HepG2 (cell line): ENCODE measurements at regions not wholly inside any gene's neighbourhood (a gene's known extent, or its start where the extent isn't known, plus 50 kb on each side); places are given as distances from the start of the nearest gene placed in this dataset.

Experiments used
- ATAC-seq: fragments of 200-7000 bp; cut with Tn5 transposase; 3 replicates; pipeline ENCODE4 v1.9.1; 2020; ENCODE audit warnings: mild to moderate bottlenecking, moderate library complexity
- BruUV-seq: library from RNA; stranded (reverse); fragments of 400-500 nt; replicated peaks from 2 replicates; lab custom pipeline; 2021; lab: Mats Ljungman, UMichigan
- CTCF ChIA-PET: fragments of 300-600 bp; formaldehyde crosslinking; extraction: SDS; loops from one replicate; lab custom pipeline; 2021; ENCODE audit warnings: low total read pairs, inconsistent platforms, low intra/inter-chr PET ratio; lab: Yijun Ruan, JAX
- POLR2A ChIA-PET: fragments of 350-600 bp; sonication (Branson Sonifier 250); formaldehyde crosslinking; loops from one replicate; lab custom pipeline; 2020; ENCODE audit warnings: antibody characterized with exemption, inconsistent platforms; lab: Yijun Ruan, JAX
- DNase-seq: peaks from one replicate; pipeline ENCODE4 v3.0.0-alpha.2; 2015; ENCODE audit warnings: low spot score
- FAIRE-seq: peaks from 3 replicates; lab custom pipeline; 2011; peaks lifted over from hg19 to GRCh38; lab: Jason Lieb, UNC
- H2AFZ ChIP-seq: one replicate; pipeline ENCODE4 v1.6.1; 2011; ENCODE audit warnings: low read length, inconsistent platforms
- H3K27ac ChIP-seq: fragments of 300-600 bp; 3 replicates; pipeline ENCODE4 v1.8.0; 2011; ENCODE audit warnings: mixed run types, mild to moderate bottlenecking, mixed read lengths, low read length, inconsistent platforms; ENCODE audit not compliant: insufficient read depth; ENCODE audit errors: extremely low read length
- H3K27me3 ChIP-seq, 2 experiments: fragments of 200-600 bp in 1 of 2; 2 replicates in 1 of 2; 3 replicates in 1 of 2; pipeline versions ENCODE4 v1.6.0 to v1.8.0; 2011; ENCODE audit warnings: low read length in 2 of 2, mild to moderate bottlenecking in 2 of 2, moderate library complexity in 2 of 2, inconsistent platforms in 1 of 2; ENCODE audit not compliant: insufficient read depth in 2 of 2, control insufficient read depth in 1 of 2
- H3K36me3 ChIP-seq, 2 experiments: fragments of 200-600 bp in 1 of 2; replicated peaks in 1 of 2; 2 replicates in 1 of 2; 3 replicates in 1 of 2; pipeline versions ENCODE4 v1.5.1 to v1.8.0; 2011; ENCODE audit warnings: low read length in 2 of 2, inconsistent platforms in 1 of 2; ENCODE audit not compliant: insufficient read depth in 2 of 2, control insufficient read depth in 1 of 2
- H3K4me1 ChIP-seq: 2 replicates; pipeline ENCODE4 v1.5.1; 2012; ENCODE audit warnings: low read length, inconsistent platforms; ENCODE audit not compliant: insufficient read depth
- H3K4me2 ChIP-seq: 2 replicates; pipeline ENCODE4 v1.6.0; 2011; ENCODE audit warnings: low read depth, low read length, inconsistent platforms
- H3K4me3 ChIP-seq, 3 experiments: fragments of 200-600 bp in 1 of 3; sonication (generic), shearing (Covaris generic) in 1 of 3; replicated peaks in 1 of 3; 2 replicates each; pipeline ENCODE4 v1.5.1; 2011 to 2016; ENCODE audit warnings: low read length in 3 of 3, inconsistent platforms in 2 of 3, low read depth in 2 of 3, mild to moderate bottlenecking in 2 of 3, control low read depth in 1 of 3, mixed read lengths in 1 of 3; ENCODE audit not compliant: insufficient read depth in 1 of 3
- H3K79me2 ChIP-seq: one replicate; pipeline ENCODE4 v1.6.1; 2011; ENCODE audit warnings: low read length, inconsistent platforms; ENCODE audit not compliant: insufficient read depth
- H3K9ac ChIP-seq: 2 replicates; pipeline ENCODE4 v1.6.0; 2011; ENCODE audit warnings: mild to moderate bottlenecking, low read depth, low read length, inconsistent platforms; ENCODE audit not compliant: insufficient read depth
- H3K9me3 ChIP-seq: 2 replicates; pipeline ENCODE4 v1.5.1; 2012; ENCODE audit warnings: mild to moderate bottlenecking, low read length
- H4K20me1 ChIP-seq: 2 replicates; pipeline ENCODE4 v1.6.0; 2011; ENCODE audit warnings: inconsistent platforms, mild to moderate bottlenecking, low read length, moderate library complexity; ENCODE audit not compliant: insufficient read depth
- ARID4A ChIP-seq: sonication (generic); formaldehyde crosslinking; IDR thresholded peaks from 2 replicates; pipeline ENCODE4 v1.5.0; 2020; ENCODE audit warnings: mild to moderate bottlenecking, missing genetic modification reagents, borderline replicate concordance
- DR1 ChIP-seq: sonication (generic); formaldehyde crosslinking; IDR thresholded peaks from 2 replicates; pipeline ENCODE4 v1.8.0; 2021; ENCODE audit warnings: mild to moderate bottlenecking, missing genetic modification reagents, inconsistent platforms
- GATAD2A ChIP-seq: IDR thresholded peaks from 2 replicates; pipeline ENCODE4 v1.6.1; 2016
- KDM1A ChIP-seq: IDR thresholded peaks from 2 replicates; pipeline ENCODE4 v1.6.1; 2016; ENCODE audit warnings: missing compliant biosample characterization
- PPARG ChIP-seq: conservative IDR thresholded peaks from 2 replicates; pipeline ENCODE4 v1.6.1; 2016; ENCODE audit warnings: missing biosample characterization, missing genetic modification reagents
- TBX3 ChIP-seq: fragments of 450-650 bp; IDR thresholded peaks from 2 replicates; pipeline ENCODE4 v1.6.1; 2017; ENCODE audit warnings: antibody characterized with exemption, mild to moderate bottlenecking, inconsistent platforms, borderline replicate concordance
- TCF7 ChIP-seq: sonication (generic); IDR thresholded peaks from 2 replicates; pipeline ENCODE4 v1.6.1; 2016; ENCODE audit warnings: antibody characterized with exemption, low read depth
- TRAFD1 ChIP-seq: sonication (generic); formaldehyde crosslinking; IDR thresholded peaks from 2 replicates; pipeline ENCODE4 v1.5.1; 2020; ENCODE audit warnings: missing genetic modification reagents, mild to moderate bottlenecking, borderline replicate concordance
- ZMYM3 ChIP-seq: sonication (generic); formaldehyde crosslinking; IDR thresholded peaks from 2 replicates; pipeline ENCODE4 v1.5.1; 2020; ENCODE audit warnings: mild to moderate bottlenecking, missing genetic modification reagents
- ZNF136 ChIP-seq: sonication (generic); formaldehyde crosslinking; IDR thresholded peaks from 2 replicates; pipeline ENCODE4 v1.8.1; 2022; ENCODE audit warnings: low read depth, mild to moderate bottlenecking, moderate library complexity, missing genetic modification reagents
- ZNF550 ChIP-seq: sonication (generic); formaldehyde crosslinking; IDR thresholded peaks from 2 replicates; pipeline ENCODE4 v1.4.0; 2020; ENCODE audit warnings: mild to moderate bottlenecking, missing genetic modification reagents, borderline replicate concordance
- ZNF607 ChIP-seq: sonication (generic); formaldehyde crosslinking; IDR thresholded peaks from 2 replicates; pipeline ENCODE4 v1.5.1; 2020; ENCODE audit warnings: missing genetic modification reagents, mild to moderate bottlenecking, borderline replicate concordance
- ZNF614 ChIP-seq: IDR thresholded peaks from 2 replicates; pipeline ENCODE4 v1.6.1; 2018; ENCODE audit warnings: missing biosample characterization, missing genetic modification reagents, inconsistent platforms, borderline replicate concordance
- ZNF709 ChIP-seq: sonication (generic); formaldehyde crosslinking; IDR thresholded peaks from 2 replicates; pipeline ENCODE4 v1.5.0; 2020; ENCODE audit warnings: mild to moderate bottlenecking, missing genetic modification reagents
- ZSCAN20 ChIP-seq: sonication (generic); formaldehyde crosslinking; IDR thresholded peaks from 2 replicates; pipeline ENCODE4 v1.4.0; 2020; ENCODE audit warnings: missing genetic modification reagents, mild to moderate bottlenecking, borderline replicate concordance
- WGBS: methylation state at CpG from one replicate; pipeline ENCODE4 v1.1.6; 2017; ENCODE audit warnings: low lambda C conversion rate; 5-methylcytosine and 5-hydroxymethylcytosine counted together
- in situ Hi-C: cut with HindIII; loops from 2 replicates; pipeline ENCODE4 v1.10.0; 2017; ENCODE audit warnings: low pct_unique_long_range_greater_than_20kb; ENCODE audit not compliant: extremely low pct_ligation_motif_present
- intact Hi-C: fragments of 100-400 bp; cut with micrococcal nuclease; formaldehyde crosslinking; loops from one replicate; pipeline ENCODE4 v1.10.0; 2022; ENCODE audit not compliant: unreplicated experiment
- TF ChIP-seq, protein P1 (sequence below): IDR thresholded peaks from 2 replicates; pipeline ENCODE4 v1.6.1; 2016; ENCODE audit warnings: low read depth, control low read depth

GRCh38 chr5:103901885-103902284, 339.3 kb upstream of the NUDT12 start (continued):
- TF ChIP-seq ARID4A: no peak
- no peak for TF ChIP-seq ZMYM3 (CRISPR knock-in tag)

DNA sequence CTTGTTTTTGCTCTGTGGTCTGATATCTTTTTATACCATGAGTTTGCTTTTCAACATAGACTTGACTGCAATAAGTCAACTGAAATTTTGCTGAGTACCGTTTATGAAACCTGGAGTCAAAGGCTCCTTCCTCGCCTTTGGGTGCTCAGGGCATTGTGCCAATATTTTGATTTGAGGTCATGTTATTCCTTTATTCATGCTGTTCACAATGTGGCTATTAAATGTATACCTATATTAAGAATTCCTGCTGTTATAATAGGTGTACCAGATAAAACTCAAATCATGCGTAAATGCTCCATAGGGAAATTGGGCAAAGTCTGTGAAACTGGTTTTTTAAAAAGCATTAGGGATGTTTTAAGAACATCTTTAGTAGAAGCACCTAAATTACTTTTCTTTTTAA, 334.0 kb upstream of the NUDT12 start:
- ChIA-PET CTCF (no interaction called here), POLR2A (no interaction called here)
- Histone ChIP-seq H3K79me2 (no peaks in the 10 kb centered on the region), H3K27ac (no peak overlapping the region), H3K9ac (no peak overlapping the region), H3K4me3 (no peak overlapping the region), H3K9me3 (no peaks in the 10 kb centered on the region; the same call in 1 of the 2 replicates), H3K4me2 (no peak overlapping the region), H3K36me3 (no peaks in the 10 kb centered on the region), H3K4me1 (no peaks in the 10 kb centered on the region), H4K20me1 (no peaks in the 10 kb centered on the region), H3K27me3 (no peaks in the 10 kb centered on the region), H2AFZ (no peak overlapping the region)
- FAIRE-seq: no peak
- no peak for ATAC-seq
- WGBS: 33% methylated on average over 3 of the region's 3 CpGs
- in situ Hi-C loops: no loop called here
- BruUV-seq: no TSS peak
- intact Hi-C loops: no loop called here
- DNase-seq: no peak
- TF ChIP-seq TRAFD1 (no peak), ZNF550 (CRISPR knock-in tag) (no peak), ZNF709 (CRISPR knock-in tag) (no peak), PPARG (CRISPR knock-in tag) (no peak), ZNF614 (no peak), ZSCAN20 (CRISPR knock-in tag) (no peak), TBX3 (no peak), KDM1A (CRISPR knock-in tag) (no peak), ZNF136 (CRISPR knock-in tag) (no peak), GATAD2A (CRISPR knock-in tag) (no peak), ZNF607 (no peak), TCF7 (no peak), DR1 (no peak)
- TF ChIP-seq, protein P1, sequence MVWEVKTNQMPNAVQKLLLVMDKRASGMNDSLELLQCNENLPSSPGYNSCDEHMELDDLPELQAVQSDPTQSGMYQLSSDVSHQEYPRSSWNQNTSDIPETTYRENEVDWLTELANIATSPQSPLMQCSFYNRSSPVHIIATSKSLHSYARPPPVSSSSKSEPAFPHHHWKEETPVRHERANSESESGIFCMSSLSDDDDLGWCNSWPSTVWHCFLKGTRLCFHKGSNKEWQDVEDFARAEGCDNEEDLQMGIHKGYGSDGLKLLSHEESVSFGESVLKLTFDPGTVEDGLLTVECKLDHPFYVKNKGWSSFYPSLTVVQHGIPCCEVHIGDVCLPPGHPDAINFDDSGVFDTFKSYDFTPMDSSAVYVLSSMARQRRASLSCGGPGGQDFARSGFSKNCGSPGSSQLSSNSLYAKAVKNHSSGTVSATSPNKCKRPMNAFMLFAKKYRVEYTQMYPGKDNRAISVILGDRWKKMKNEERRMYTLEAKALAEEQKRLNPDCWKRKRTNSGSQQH (CRISPR knock-in tag): no peak
